ENCODE measurements at regions not wholly inside any gene's neighbourhood (a gene's known extent, or its start where the extent isn't known, plus 50 kb on each side); places are given as distances from the start of the nearest gene placed in this dataset.
A peak's percentile ranks its signal among the peaks of the same experiment; 100 is the strongest.
"Not testable (repeated sequence)": the region's sequence is repeated elsewhere in the genome, so short reads cannot be mapped to it uniquely, and the experiment has no call there.

DNA sequence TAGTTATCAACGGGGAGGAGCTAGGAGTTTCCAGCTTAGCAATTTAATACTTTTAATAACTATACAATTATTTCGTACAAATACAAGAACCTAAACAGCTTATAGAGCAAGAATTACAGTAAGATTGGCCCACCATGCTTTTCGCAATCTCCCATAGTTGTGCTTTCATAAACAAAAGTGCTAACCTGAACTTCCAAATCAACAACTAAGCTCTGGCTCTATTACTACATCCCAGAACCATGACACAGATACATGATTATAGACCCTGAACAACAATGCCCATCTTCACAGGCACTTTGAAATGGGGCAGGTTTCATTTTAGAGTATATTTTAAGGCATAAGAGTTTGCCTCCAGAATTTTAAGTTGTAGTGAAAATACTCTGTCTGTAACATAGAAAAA lies 203.5 kb downstream of the DMRTA1 start:
- DNase-seq: no peak

DNA sequence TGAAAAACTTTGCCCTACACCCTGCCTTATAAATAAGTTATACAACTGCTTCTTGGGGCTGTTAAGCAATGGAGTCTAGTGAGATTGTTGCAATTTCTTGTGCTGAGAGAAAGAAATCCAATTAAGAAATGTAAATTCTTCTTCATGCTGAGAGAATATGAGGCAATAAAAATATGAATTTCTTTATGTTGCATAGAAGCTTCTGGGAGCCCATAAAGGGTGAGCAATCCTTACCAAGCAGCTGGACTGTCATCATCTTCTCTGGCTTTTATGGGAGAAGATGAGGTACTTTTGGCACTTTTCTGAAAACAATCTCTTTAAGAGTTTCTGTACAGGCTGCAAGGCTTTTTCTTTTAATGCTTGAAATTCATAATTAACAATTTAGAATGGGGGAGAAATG lies 204.3 kb downstream of the DMRTA1 start:
- no peak for DNase-seq

DNA sequence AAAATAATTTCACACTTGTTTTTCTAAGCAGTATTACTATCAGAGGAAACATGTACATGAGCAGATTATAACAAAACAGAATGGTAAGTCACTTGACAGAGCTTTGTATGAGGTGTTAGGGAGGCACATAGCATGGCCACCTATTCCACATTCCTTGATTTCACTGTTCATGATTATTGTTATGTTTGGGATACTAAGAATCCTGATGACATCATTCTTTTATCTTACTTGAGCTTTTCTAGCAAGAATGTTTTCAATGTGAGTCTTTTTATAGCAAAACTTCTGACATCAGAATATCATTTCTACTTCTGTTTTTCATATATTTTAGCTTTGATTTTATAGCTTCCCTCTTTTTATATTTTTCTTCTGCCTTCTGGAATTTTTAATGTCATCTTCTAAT lies 208.2 kb downstream of the DMRTA1 start:
- DNase-seq: no peak

DNA sequence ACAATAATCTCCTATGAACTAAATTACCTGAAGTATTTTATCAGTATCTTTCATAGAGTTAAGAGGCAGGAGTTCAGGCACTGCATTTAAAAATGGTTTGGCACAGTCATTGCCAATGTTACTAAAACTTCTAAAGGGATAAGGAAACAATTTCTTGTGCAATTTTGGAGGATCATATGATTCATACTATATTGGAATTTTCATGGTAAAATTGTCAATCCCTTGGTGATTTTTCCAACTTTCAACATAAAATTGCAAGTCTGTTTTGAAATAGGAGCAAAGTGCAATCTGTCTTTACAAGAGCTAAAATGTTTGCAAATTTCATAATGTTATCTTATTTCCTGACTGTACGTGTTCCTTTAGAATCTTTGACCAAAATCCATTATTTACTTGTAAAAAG lies 211.1 kb downstream of the DMRTA1 start:
- no peak for DNase-seq

DNA sequence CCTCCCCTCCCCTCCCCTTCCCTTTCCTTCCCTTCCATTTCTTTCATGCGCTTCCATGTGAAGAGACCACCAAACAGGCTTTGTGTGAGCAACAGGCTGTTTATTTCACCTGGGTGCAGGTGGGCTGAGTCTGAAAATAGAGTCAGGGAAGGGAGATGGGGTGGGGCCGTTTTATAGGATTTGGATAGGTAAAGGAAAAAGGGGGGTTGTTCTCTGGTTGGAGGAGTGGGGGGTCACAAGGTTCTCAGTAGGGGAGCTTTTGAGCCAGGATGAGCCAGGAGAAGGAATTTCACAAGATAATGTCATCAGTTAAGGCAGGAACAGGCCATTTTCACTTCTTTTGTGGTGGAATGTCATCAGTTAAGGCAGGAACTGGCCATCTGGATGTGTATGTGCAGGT lies 211.9 kb downstream of the DMRTA1 start:
- not testable (repeated sequence) for DNase-seq

DNA sequence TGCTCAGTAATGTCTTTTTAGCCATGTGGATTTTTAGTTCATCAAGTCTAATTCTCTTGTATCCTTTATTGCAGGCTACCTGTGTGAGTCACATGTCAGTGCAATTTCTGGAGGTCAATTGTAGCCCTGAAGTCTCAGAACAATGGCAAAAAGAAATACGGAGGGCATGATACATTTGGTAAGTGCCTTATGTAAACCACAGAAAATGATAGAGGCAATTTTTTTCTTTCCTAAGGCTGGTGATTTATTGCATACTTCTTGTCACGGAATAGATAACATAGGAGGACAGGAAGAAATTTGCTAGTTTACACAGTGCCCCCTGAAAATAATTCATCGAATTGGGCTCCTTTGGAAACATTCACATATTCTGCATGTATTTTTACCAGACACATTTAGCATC lies 235.9 kb downstream of the DMRTA1 start:
- DNase-seq: no peak

DNA sequence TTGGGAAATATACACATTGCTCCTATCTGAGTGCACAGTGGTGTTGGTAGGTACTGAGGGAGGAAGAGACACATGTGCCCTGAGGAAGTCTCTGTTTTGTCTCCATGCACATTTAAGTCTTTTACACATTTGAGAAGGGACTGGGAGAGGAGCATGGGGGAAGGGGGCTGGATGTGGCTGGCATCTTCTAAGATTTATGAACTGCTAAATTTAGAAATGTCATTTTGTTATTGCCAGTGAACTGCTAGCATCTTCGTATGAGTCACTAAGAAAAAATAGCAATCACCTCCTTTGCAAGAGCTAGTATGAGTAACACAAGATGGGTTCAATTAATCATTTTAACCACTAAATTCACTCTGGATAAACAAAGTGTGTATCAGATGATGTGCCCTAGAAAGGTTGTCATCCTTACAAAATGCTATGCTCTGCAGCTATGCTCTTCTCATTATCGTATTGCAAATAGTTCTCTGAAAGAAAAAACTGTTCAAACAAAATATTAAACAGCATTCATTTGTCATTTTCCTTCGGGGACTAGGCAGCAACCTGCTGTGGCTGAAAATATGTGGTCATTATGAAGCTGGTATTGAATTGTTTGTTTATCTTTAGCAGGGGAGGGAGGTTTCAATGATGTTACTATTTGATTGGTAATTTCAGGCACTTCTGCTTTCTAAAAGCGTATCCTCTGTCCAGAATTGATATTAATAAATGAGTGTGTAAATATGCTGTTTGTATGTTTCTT lies 236.5 kb downstream of the DMRTA1 start:
- peak in 15 of 56 donors; percentile 1 to 30 (median 7) for DNase-seq

DNA sequence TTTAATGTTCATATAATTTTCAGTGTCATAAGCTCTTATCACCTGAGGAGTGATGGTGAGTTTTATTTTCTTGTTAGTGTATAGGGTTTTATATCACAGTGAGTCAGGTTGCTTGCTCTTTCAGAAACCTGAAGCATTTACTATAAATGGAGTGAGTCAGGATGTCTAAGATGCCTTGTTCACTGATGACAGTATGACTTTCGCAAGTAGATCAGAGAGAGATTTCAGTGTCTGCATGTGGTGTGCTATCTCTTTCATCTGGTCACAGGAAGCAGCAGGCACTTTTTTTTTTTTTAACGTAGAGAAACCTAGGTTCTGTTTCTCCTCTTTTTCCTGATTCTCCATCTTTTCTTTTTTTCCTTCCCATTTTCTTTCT lies 237.1 kb downstream of the DMRTA1 start:
- no peak for DNase-seq

DNA sequence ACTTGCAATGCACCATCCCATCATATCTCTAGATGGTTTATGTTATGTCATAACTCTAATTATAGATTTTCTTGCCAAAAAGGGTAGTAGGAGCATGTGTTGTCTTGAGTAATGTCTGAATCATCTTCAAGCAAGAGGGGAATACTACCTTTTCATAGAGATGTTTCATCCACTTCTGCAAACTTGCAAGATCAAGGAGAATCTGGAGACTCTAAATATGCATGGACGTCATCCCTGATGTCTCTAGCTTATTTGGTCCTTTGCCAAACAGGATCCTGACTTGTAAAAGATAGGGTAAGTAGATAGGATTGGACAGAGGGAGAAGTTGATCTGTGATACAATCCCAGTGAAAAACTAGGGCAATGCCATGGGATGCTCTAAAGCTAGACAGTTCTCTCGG lies 246.5 kb downstream of the DMRTA1 start:
- DNase-seq: no peak

DNA sequence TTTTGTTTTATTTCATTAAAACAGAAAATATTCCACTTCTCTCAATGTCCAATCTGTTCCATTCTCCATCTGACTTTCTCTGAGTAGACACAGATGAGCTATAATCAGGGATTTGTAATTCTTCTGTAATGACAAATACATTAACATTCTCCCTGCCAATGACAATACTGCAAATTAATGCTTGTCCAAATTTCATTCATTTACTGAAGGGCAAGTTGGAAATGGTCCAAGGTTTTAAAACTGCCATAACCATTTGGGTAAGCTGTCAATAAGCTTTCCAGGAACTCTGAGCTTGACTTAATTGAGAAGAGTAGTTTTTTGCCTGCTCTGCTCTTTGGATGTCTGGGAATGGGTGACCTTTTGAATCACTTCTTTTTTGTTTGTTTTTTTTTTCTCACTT lies 253.5 kb downstream of the DMRTA1 start:
- no peak for DNase-seq

DNA sequence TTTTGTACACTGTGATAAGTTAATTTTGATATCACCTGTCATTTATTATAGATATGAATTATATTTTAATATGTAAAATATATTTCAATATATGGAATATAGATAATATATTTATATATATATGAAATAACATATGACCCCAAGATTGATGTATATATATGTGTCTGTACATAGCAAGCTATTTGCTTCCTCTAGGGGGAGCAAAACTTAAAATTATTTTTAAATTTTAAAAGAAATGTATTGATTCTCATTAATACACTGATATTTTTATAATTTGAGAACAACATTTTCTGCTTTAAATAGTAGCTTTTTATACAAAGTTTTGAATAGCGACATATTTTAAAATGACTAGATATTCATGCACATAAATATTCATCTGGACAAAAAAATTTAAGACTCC lies 272.0 kb downstream of the DMRTA1 start:
- no peak for DNase-seq

DNA sequence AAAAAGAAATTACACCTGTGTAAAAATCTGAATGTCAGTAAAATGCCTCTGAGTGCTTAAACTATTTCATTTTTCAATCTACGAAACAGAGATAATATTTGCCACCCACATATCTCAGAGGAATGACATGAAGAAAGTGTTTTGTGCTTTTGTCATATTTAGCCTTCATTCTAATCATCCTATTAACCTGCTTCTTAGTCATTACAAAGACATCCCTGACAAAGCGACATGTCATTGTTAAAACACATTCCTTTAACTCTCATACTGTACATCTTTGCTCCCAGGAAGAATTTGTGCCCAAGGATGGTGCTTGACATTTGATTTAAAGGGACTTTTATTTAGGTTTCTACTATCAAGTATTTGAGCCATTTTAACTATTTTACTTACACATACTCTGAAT lies 275.9 kb downstream of the DMRTA1 start:
- DNase-seq: no peak

DNA sequence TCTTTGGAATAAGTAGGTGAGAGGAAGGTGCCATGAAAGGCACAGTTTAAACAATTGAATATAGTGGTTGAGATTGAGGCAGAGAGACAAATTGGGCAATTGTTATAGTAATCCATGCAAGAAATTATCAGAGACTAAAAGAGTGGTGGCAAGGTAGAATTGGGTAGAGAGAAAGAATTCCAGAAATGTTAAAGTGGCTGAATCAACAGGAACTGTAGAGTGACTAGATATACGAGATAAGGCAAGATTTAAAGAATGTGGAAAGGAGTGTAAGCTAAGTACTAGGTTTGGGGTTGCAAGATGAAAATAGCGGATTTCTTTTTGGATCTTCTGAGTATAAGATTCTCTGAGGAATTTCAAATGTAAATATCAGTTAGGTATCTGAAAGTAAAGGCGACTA lies 285.2 kb downstream of the DMRTA1 start:
- no peak for DNase-seq

DNA sequence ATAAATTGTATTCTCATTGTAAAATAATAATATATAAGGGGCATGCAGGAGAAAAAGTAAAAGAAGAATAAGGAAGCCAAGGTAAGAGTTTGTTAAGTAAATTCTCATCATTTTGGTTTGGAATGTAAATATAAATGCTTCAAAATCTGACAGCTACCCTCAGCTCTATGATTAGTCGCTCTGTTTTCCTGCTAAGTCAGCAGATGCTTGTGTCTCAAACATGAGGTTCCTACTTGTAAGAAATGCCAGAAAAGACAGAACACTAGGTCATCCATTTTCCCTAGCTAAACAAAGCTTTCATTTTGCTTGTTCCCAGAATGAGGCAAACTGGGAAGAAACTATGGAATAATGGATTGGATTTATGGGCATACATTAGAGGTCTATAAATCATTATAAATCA lies 293.1 kb downstream of the DMRTA1 start:
- DNase-seq: no peak

DNA sequence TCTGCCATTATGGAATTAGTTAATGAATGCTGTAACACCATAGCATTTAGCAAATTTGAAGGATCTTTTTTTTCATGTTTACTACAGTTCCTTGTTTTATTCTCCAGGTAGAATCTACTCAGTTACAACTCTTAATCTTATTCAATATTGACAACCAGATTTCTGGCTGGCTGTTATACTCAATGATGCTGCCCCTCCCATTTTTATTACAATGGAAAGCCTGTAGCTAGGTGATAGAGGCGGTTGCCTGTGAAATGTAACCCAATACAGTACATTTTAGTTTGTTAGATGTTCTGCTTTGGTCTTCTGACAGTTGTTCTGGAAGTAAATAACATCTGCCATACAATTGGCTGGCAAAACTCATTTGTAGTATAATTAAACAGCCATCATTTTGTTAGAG lies 294.2 kb downstream of the DMRTA1 start:
- no peak for DNase-seq

DNA sequence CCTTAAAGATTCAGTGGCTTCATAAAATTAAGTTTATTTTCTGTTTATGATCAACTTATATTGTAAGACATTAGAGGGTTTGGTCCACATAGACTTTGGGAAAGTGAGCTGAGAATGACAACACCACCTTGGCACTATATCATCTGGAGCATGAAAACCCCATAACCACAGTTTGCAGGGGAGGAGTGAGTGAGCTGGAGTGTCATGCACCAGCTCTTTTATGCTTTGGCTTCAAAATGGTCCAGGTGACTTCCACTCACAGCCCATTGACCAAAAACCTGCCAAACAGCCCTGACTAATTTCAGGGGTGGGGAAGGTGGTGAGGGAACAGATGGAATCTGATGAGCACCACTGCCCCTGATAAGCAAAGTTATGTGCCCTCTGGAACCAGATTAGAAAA lies 295.8 kb downstream of the DMRTA1 start:
- no peak for DNase-seq

DNA sequence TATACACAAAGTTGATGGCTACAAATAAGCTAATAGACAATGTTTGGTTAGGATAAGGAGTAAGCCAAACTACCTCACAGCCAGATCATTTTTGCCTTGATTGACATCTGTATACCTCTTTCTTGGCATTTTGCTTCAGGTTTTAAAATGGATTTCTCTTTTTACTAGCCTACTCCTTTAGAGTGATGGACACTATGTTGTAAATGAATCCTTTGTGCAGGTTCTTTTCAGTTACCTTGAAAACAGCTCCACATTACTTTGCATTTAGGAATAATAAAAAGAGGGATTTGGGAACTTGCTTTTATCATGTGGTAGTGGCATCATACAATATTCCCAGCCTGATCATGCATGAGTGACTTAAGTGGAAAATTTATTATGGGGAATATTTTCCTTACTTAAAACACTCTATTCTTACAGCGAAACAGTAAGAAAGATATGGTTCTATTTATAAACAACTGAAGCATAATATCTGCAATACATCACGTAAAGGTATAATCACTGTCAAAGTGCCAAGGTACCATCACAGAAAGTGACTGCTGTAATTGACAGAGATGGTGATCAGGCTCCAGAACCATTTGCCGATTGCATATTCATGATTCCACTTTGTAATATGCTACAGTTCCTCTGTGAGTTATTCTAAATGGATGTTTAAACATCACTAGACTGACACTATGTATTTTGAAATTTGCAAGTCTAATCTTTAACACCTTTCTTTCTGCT lies 327.0 kb downstream of the DMRTA1 start:
- DNase-seq: no peak

DNA sequence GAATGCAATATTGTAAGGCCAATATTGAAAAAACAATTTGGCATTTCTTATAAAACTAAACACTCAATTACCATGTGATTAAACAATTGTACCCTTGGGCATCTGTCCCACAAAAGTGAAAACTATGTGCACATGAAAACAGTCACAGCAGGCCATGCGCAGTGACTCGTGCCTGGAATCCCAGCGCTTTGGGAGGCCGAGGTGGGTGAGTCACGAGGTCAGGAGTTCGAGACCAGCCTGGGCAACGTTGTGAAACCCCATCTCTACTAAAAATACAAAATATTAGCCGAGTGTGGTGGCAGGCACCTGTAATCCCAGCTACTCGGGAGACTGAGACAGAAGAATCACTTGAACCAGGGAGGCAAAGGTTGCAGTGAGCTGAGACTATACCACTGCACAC lies 343.7 kb downstream of the DMRTA1 start:
- DNase-seq: no peak

DNA sequence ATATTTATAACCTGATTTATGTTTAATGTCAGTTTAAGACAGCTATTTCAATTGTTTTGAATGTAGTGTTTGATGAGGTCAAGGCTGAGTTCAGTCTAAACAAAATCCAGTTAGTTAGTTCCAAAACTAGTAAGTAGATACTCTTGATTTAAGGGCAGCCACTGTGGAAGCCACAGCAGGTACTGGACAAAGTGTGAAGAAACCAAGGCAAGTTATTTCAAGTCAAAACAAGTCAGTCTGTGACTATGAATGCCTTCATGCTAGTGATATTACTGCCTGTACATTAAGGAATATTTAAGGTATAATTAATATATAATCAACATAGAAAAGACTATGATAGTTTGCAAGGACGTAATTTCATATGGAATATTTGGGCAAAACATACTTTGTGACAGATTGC lies 362.3 kb downstream of the DMRTA1 start:
- DNase-seq: no peak

DNA sequence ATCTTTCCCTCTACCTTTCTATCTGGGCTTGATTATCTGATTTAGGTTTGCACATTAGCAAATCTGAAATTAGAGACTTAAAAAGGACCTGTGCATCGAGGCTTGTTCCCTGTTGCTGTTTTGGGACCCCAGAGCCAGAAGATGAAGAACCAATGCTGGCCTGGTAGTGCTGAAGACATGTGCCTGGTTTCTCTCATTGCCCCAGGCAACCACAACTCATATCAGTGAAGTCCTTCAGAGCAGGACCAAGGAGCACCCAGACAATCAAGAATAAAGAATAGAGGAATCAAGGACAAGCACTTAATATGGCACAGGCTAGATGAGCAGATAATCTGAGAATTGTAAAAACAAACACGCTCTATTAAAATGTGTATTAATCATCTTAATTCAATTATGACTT lies 362.7 kb downstream of the DMRTA1 start:
- no peak for DNase-seq

DNA sequence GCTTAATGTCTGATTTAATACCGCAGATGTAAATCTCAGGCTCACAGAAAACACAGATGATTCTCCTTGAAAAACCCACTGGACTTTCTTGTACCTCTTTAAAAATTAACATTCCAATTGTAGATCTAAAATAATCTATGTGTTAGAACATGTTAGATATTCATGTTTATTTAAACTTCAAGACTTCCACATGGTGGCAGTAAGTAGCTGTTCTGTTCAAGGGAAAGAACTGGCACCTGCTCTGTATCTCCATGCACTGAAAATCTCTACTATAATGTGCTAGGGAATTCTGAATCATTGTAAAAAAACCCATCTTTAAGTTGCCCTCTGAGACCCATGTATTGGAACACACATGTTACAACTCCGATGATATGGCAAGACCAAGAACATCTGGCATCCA lies 366.9 kb downstream of the DMRTA1 start:
- DNase-seq: no peak

DNA sequence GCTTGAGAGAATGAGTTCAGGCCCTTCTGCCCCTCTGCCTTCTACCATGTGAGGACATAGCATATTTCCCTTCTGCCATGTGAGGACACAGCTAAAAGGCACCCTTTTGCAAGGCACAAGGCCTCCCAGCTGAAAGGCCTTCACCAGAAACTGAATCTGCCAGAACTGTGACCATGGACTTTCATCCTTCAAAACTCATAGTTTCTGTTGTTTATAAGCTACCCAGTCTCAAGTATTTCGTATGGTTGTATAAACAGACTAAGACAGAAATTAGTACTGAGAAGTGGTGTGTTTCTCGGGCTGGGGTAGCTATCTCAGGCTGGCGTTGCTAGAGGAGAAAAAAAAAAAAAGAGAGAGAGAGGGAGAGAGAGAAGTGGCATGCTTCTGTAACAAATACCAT lies 368.6 kb downstream of the DMRTA1 start:
- no peak for DNase-seq

DNA sequence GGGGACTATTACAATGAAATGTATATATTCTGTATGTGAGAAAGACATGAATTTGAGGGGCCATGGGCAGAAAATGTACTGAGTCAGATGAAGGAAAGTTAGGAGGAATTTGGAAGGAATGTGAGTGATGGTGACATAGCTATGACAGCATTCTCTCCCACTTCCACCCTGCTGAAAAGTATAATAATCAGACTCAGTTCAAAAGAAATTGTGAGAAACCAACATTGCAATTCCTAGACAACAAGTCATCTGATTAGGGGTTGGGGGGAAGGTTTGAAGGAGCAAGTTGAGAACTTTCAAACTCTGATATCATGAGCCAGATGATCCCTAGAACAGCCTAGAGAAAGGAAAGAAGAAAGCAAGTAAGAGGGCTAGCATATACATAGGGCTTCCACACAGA lies 370.6 kb downstream of the DMRTA1 start:
- DNase-seq: no peak

DNA sequence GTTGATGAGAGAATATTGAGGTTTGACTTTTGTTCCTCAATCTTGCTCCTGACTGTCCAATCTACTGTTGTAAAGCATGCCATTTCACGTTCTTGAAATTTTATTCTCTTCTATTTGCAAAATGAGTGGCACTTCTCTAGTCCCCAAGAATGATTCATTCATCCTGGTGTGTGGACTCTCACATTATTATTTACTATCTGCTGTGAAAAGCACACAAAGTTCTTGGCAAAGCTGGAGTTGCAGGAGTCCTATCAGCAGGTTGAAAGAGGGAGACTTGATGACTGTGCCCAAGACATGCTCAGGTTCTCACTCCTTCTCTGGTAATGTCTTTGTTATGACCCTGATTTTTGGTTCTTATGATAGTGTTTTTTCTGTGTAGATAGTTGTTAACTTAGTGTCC lies 382.6 kb downstream of the DMRTA1 start:
- DNase-seq: no peak

Data from nucleus accumbens (tissue), 56 donors.